ENCODE measurements at regions not wholly inside any gene's neighbourhood (a gene's known extent, or its start where the extent isn't known, plus 50 kb on each side); places are given as distances from the start of the nearest gene placed in this dataset.

GRCh38 chr4:100833906-100834305 lies 316.1 kb upstream of the EMCN start:
- no peaks in the 10 kb centered on the region for H3K27me3 ChIP-seq (ENCODE audit: control insufficient read depth, insufficient read depth, low read length)
- no peak overlapping the region for H3K4me3 ChIP-seq (ENCODE audit: low read depth, low read length)
- ChIA-PET POLR2A (no interaction called here), CTCF (no interaction called here)
- DNase-seq (ENCODE audit: low read depth), result no peak
- no peak for TF ChIP-seq CTCF (IDR thresholded peaks at IDR 0.05; ENCODE audit: insufficient read depth, low read depth, low read length)
- no peaks in the 10 kb centered on the region for H3K36me3 ChIP-seq (ENCODE audit: control insufficient read depth, insufficient read depth, low read length)

DNA sequence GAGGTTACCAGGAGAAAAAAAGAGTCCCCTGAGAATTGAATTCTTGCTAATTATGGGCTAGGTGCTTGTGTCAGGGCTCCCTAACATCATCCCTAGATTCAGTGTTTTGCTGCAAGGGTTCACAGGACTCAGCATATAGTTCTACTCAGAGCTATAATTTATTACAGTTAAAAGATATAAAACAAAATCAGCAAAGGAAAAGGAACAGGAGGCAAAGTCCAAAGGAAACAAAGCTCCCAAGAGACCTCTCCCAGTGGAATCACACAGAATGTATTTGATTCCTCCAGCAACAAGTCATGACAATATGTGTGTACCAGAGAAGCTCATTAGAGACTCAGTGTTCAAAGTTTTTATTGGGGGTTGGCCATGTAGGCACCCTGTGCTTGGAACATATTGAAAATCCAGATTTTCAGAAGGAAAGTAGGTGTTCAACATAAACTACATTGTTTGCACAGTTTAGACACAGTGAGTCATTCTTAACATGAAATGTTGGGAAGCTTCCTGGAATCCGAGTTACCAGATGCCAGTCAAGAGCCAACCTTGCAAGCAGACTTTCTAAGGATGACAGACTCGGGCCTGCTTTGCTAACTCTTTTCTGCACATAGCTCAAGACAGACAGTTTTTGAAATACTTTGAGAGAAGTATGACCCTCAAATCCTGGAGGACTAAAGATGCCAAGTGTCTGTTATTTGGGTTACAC lies 311.3 kb upstream of the EMCN start:
- ChIA-PET POLR2A (no interaction called here), CTCF (no interaction called here)
- Histone ChIP-seq H3K36me3 (ENCODE audit: control insufficient read depth, insufficient read depth, low read length) (no peaks in the 10 kb centered on the region), H3K4me3 (ENCODE audit: low read depth, low read length) (no peak overlapping the region), H3K27me3 (ENCODE audit: control insufficient read depth, insufficient read depth, low read length) (no peaks in the 10 kb centered on the region)
- no peak for TF ChIP-seq CTCF (IDR thresholded peaks at IDR 0.05; ENCODE audit: insufficient read depth, low read depth, low read length)
- DNase-seq (ENCODE audit: low read depth), result no peak

DNA sequence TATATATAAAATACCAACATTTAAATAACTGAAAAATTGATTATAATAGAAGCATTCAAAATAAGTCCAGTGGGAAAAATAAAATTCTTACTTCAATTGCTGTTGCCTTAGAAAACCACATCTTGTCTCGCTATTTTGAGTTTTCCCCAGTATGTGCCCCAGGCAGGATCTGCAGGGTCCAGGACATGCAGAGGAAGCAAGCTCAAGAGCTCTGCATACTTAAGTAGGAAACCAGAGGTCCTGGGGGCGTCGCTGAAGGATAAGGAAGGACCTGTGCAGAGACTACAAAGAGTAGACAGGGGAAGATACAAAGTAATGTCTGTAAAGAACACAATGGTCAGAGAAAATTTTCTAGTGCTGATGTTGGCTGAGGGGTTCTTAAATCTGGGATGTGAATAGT lies 310.5 kb upstream of the EMCN start:
- DNase-seq (ENCODE audit: low read depth), result no peak
- TF ChIP-seq CTCF (IDR thresholded peaks at IDR 0.05; ENCODE audit: insufficient read depth, low read depth, low read length), result no peak
- Histone ChIP-seq H3K27me3 (ENCODE audit: control insufficient read depth, insufficient read depth, low read length) (no peaks in the 10 kb centered on the region), H3K4me3 (ENCODE audit: low read depth, low read length) (no peak overlapping the region), H3K36me3 (ENCODE audit: control insufficient read depth, insufficient read depth, low read length) (no peaks in the 10 kb centered on the region)
- CTCF ChIA-PET, result no interaction called here
- POLR2A ChIA-PET, result no interaction called here

- no peak for DNase-seq (ENCODE audit: low read depth)
- TF ChIP-seq CTCF (IDR thresholded peaks at IDR 0.05; ENCODE audit: insufficient read depth, low read depth, low read length), result no peak
- ChIA-PET CTCF (no interaction called here), POLR2A (no interaction called here)
- Histone ChIP-seq H3K4me3 (ENCODE audit: low read depth, low read length) (no peak overlapping the region), H3K27me3 (ENCODE audit: control insufficient read depth, insufficient read depth, low read length) (no peaks in the 10 kb centered on the region), H3K36me3 (ENCODE audit: control insufficient read depth, insufficient read depth, low read length) (no peaks in the 10 kb centered on the region)
Observed at GRCh38 chr4:100827756-100828155, 309.9 kb upstream of the EMCN start.

GRCh38 chr4:100826808-100827548 lies 309.2 kb upstream of the EMCN start:
- DNase-seq (ENCODE audit: low read depth), result no peak
- CTCF ChIA-PET, result no interaction called here
- no peaks in the 10 kb centered on the region for H3K27me3 ChIP-seq (ENCODE audit: control insufficient read depth, insufficient read depth, low read length)
- no peaks in the 10 kb centered on the region for H3K36me3 ChIP-seq (ENCODE audit: control insufficient read depth, insufficient read depth, low read length)
- TF ChIP-seq CTCF (IDR thresholded peaks at IDR 0.05; ENCODE audit: insufficient read depth, low read depth, low read length), result no peak
- no peak overlapping the region for H3K4me3 ChIP-seq (ENCODE audit: low read depth, low read length)
- POLR2A ChIA-PET, result interaction anchor here (0.5 kb wide), 1 partner anchor 675 kb away, joined by 3 read pairs; no protein-coding TSS in a partner anchor
